K562 (cell line): ENCODE measurements at regions not wholly inside any gene's neighbourhood (a gene's known extent, or its start where the extent isn't known, plus 50 kb on each side); places are given as distances from the start of the nearest gene placed in this dataset.

Experiments
- ARID1B ChIP-seq: fragments of 450-650 bp; IDR thresholded peaks from 2 replicates; pipeline ENCODE4 v1.6.1; 2016; ENCODE audit warnings: antibody characterized with exemption, mild to moderate bottlenecking, inconsistent platforms
- CTCFL ChIP-seq: IDR thresholded peaks from 2 replicates; pipeline ENCODE4 v1.6.1; 2011; ENCODE audit warnings: borderline replicate concordance, low read depth, mild to moderate bottlenecking, moderate library complexity, low read length; ENCODE audit not compliant: insufficient read depth, poor library complexity, severe bottlenecking
- JUNB ChIP-seq: fragments of 450-650 bp; formaldehyde crosslinking; conservative IDR thresholded peaks from 2 replicates; pipeline ENCODE4 v1.4.0; 2020; ENCODE audit warnings: mild to moderate bottlenecking
- KLF13 ChIP-seq: fragments of 450-650 bp; IDR thresholded peaks from 2 replicates; pipeline ENCODE4 v1.6.1; 2016; ENCODE audit warnings: missing genetic modification characterization, low read depth, mild to moderate bottlenecking, missing compliant biosample characterization, moderate library complexity, borderline replicate concordance
- MXD1 ChIP-seq: fragments of 250-450 bp; sonication (Bioruptor Pico); IDR thresholded peaks from 2 replicates; pipeline ENCODE4 v1.8.0; 2021; ENCODE audit warnings: borderline replicate concordance, mild to moderate bottlenecking, moderate library complexity; ENCODE audit not compliant: poor library complexity, severe bottlenecking
- NR3C1 ChIP-seq: sonication (generic); formaldehyde crosslinking; IDR thresholded peaks from 2 replicates; pipeline ENCODE4 v1.8.1; 2022; ENCODE audit warnings: missing genetic modification reagents
- RAD21 ChIP-seq, 2 experiments: fragments of 250-450 bp in 1 of 2; fragments of 450-650 bp in 1 of 2; sonication (Bioruptor Pico) in 1 of 2; formaldehyde crosslinking in 1 of 2; IDR thresholded peaks in 1 of 2; conservative IDR thresholded peaks in 1 of 2; 2 replicates each; pipeline versions ENCODE4 v1.4.0 to v1.8.0; 2020 to 2022; ENCODE audit warnings: mild to moderate bottlenecking in 2 of 2, moderate library complexity in 1 of 2
- RBM14 ChIP-seq: fragments of 200-400 bp; formaldehyde crosslinking; IDR thresholded peaks from 2 replicates; pipeline ENCODE4 v1.6.1; 2018; ENCODE audit warnings: low read depth, mild to moderate bottlenecking, low read length, moderate library complexity, borderline replicate concordance; ENCODE audit not compliant: insufficient read depth
- REST ChIP-seq, 2 experiments: fragments of 450-650 bp; formaldehyde crosslinking in 1 of 2; IDR thresholded peaks; 2 replicates each; pipeline versions ENCODE4 v1.4.0 to v1.6.1; 2014 to 2020; ENCODE audit warnings: mild to moderate bottlenecking in 2 of 2, borderline replicate concordance in 1 of 2, low read depth in 1 of 2
- STAG1 ChIP-seq: sonication (generic); formaldehyde crosslinking; IDR thresholded peaks from 2 replicates; pipeline ENCODE4 v1.5.0; 2020; ENCODE audit warnings: missing genetic modification reagents, borderline replicate concordance
- ZBTB2 ChIP-seq: fragments of 450-650 bp; IDR thresholded peaks from 2 replicates; pipeline ENCODE4 v1.6.1; 2016; ENCODE audit warnings: antibody characterized with exemption
- ZC3H8 ChIP-seq: fragments of 450-650 bp; IDR thresholded peaks from 2 replicates; pipeline ENCODE4 v1.6.1; 2017
- ZNF263 ChIP-seq: sonication (generic); formaldehyde crosslinking; IDR thresholded peaks from 2 replicates; pipeline ENCODE4 v1.8.0; 2022; ENCODE audit warnings: mild to moderate bottlenecking, missing genetic modification reagents, borderline replicate concordance

- TF ChIP-seq REST (IDR thresholded peaks at IDR 0.05; ENCODE audit: borderline replicate concordance), result peak; percentile 22; the same call in 1 of the 2 replicates
- TF ChIP-seq REST (CRISPR knock-in tag; IDR thresholded peaks at IDR 0.05; ENCODE audit: low read depth), result no peak
- no peak for TF ChIP-seq RBM14
- TF ChIP-seq STAG1, result no peak
- no peak for TF ChIP-seq ZNF263 (CRISPR knock-in tag)
- no peak for TF ChIP-seq NR3C1
- TF ChIP-seq KLF13 (tag), result no peak
- no peak for TF ChIP-seq ZC3H8
- no peak for TF ChIP-seq ZBTB2
- TF ChIP-seq MXD1 (CRISPR knock-in tag), result no peak
- peak; percentile 27 to 38; a peak in 3 of 4 replicates for TF ChIP-seq RAD21 (CRISPR knock-in tag; conservative IDR thresholded peaks at IDR 0.05 in 1 of 2, IDR thresholded peaks at IDR 0.05 in 1 of 2)
- no peak for TF ChIP-seq ARID1B
- TF ChIP-seq JUNB (CRISPR knock-in tag), result no peak
- TF ChIP-seq CTCFL, result no peak
Observed at GRCh38 chr3:63193647-63194046, 84.5 kb upstream of the SYNPR start (continued).
